ENCODE measurements at regions not wholly inside any gene's neighbourhood (a gene's known extent, or its start where the extent isn't known, plus 50 kb on each side); places are given as distances from the start of the nearest gene placed in this dataset.

GRCh38 chr10:31583293-31583692 is 264.3 kb downstream of the ZEB1 start:
- no peak for DNase-seq (ENCODE audit: low read depth in 2 of 2)

- no peak for DNase-seq (ENCODE audit: low read depth in 2 of 2)
Measured at GRCh38 chr10:31582365-31583052, 263.5 kb downstream of the ZEB1 start.

- no peak for DNase-seq (ENCODE audit: low read depth in 2 of 2)
Measured at GRCh38 chr10:31581741-31582323, 262.8 kb downstream of the ZEB1 start.

- no peak for DNase-seq (ENCODE audit: low read depth in 2 of 2)
Measured at GRCh38 chr10:31580646-31581045, 261.6 kb downstream of the ZEB1 start.

Data from stimulated activated CD4-positive, alpha-beta T cell treated with anti-CD3 and anti-CD28 coated beads, Interleukin-1b, Interleukin-23, amount 100 ng/mL, for 1 hour (primary cell).